OCI-LY7 (cell line): ENCODE measurements at regions not wholly inside any gene's neighbourhood (a gene's known extent, or its start where the extent isn't known, plus 50 kb on each side); places are given as distances from the start of the nearest gene placed in this dataset.

ENCODE experiments used
- BruUV-seq: library from RNA; stranded (reverse); fragments of 400-500 nt; replicated peaks from 2 replicates; lab custom pipeline; 2021; lab: Mats Ljungman, UMichigan
- CTCF ChIA-PET: fragments of 300-600 bp; sonication (Branson Sonifier 250); formaldehyde crosslinking; loops from one replicate; lab custom pipeline; 2022; ENCODE audit warnings: antibody characterized with exemption; ENCODE audit not compliant: unreplicated experiment; lab: Charles Lee
- POLR2A ChIA-PET: fragments of 300-600 bp; sonication (Branson Sonifier 250); formaldehyde crosslinking; loops from one replicate; lab custom pipeline; 2022; ENCODE audit warnings: antibody characterized with exemption; lab: Charles Lee
- DNase-seq: peaks from one replicate; pipeline ENCODE4 v3.0.0-alpha.2; 2015; ENCODE audit warnings: low spot score
- H2AFZ ChIP-seq: fragments of 200-600 bp; sonication (generic), shearing (Covaris generic); 2 replicates; pipeline ENCODE4 v1.6.1; 2014; ENCODE audit warnings: mild to moderate bottlenecking, antibody characterized with exemption, low read length, moderate library complexity
- H3K27ac ChIP-seq: fragments of 200-600 bp; sonication (generic); 2 replicates; pipeline ENCODE4 v1.5.1; 2014; ENCODE audit warnings: mixed run types, low read depth, mild to moderate bottlenecking, moderate library complexity, low read length, inconsistent platforms; ENCODE audit not compliant: poor library complexity, severe bottlenecking
- H3K36me3 ChIP-seq: fragments of 200-600 bp; sonication (generic); 2 replicates; pipeline ENCODE4 v1.6.1; 2014; ENCODE audit warnings: mild to moderate bottlenecking, antibody characterized with exemption, low read length, moderate library complexity, mixed read lengths; ENCODE audit not compliant: insufficient read depth
- H3K4me1 ChIP-seq: fragments of 200-600 bp; sonication (generic); 2 replicates; pipeline ENCODE4 v1.5.1; 2014; ENCODE audit warnings: mild to moderate bottlenecking, low read length; ENCODE audit not compliant: insufficient read depth, poor library complexity, severe bottlenecking
- H3K4me2 ChIP-seq: fragments of 200-600 bp; sonication (generic); 2 replicates; pipeline ENCODE4 v1.6.1; 2014; ENCODE audit warnings: mild to moderate bottlenecking, low read length
- H3K4me3 ChIP-seq: fragments of 200-600 bp; sonication (generic); 2 replicates; pipeline ENCODE4 v1.5.1; 2014; ENCODE audit warnings: mild to moderate bottlenecking, low read depth, low read length; ENCODE audit not compliant: poor library complexity, severe bottlenecking
- H3K79me2 ChIP-seq: fragments of 200-600 bp; sonication (generic); 2 replicates; pipeline ENCODE4 v1.6.1; 2016; ENCODE audit warnings: low read depth, mild to moderate bottlenecking, low read length, moderate library complexity, mixed read lengths; ENCODE audit not compliant: insufficient read depth
- H3K9me2 ChIP-seq: fragments of 200-600 bp; sonication (generic); 2 replicates; pipeline ENCODE4 v1.6.1; 2016; ENCODE audit warnings: mild to moderate bottlenecking, low read length, mixed read lengths; ENCODE audit not compliant: insufficient read depth
- H3K9me3 ChIP-seq: fragments of 200-600 bp; sonication (generic); 2 replicates; pipeline ENCODE4 v1.6.1; 2014; ENCODE audit warnings: mild to moderate bottlenecking, mixed run types, low read length, mixed read lengths
- H4K20me1 ChIP-seq: fragments of 200-600 bp; sonication (generic); 2 replicates; pipeline ENCODE4 v1.6.1; 2014; ENCODE audit warnings: mild to moderate bottlenecking, antibody characterized with exemption, low read length, moderate library complexity, mixed read lengths; ENCODE audit not compliant: insufficient read depth
- CTCF ChIP-seq: fragments of 200-600 bp; sonication (generic); conservative IDR thresholded peaks from 2 replicates; pipeline ENCODE4 v1.5.1; 2014; ENCODE audit warnings: mild to moderate bottlenecking, antibody characterized with exemption, low read length, moderate library complexity, mixed read lengths
- EZH2phosphoT487 ChIP-seq: fragments of 200-600 bp; sonication (generic); IDR thresholded peaks from 2 replicates; pipeline ENCODE4 v1.6.1; 2018; ENCODE audit warnings: low read depth, borderline replicate concordance, mild to moderate bottlenecking, mixed run types, antibody characterized with exemption, low read length, moderate library complexity, mixed read lengths
- intact Hi-C: fragments of 100-400 bp; cut with micrococcal nuclease; formaldehyde crosslinking; loops from one replicate; pipeline ENCODE4 v1.10.0; 2022; ENCODE audit not compliant: unreplicated experiment

GRCh38 chr14:95397325-95397724, 77.6 kb upstream of the CLMN start:
- no peak for DNase-seq
- no peaks in the 10 kb centered on the region for H3K9me2 ChIP-seq
- no peaks in the 10 kb centered on the region for H3K9me3 ChIP-seq

GRCh38 chr14:95396221-95396620, 76.5 kb upstream of the CLMN start:
- intact Hi-C loops = no loop called here
- Histone ChIP-seq H3K79me2 (no peaks in the 10 kb centered on the region), H3K4me3 (no peak overlapping the region), H3K9me3 (no peaks in the 10 kb centered on the region), H3K4me1 (no peaks in the 10 kb centered on the region), H2AFZ (no peak overlapping the region), H3K27ac (no peak overlapping the region), H4K20me1 (no peaks in the 10 kb centered on the region), H3K36me3 (no peaks in the 10 kb centered on the region), H3K4me2 (no peak overlapping the region), H3K9me2 (no peaks in the 10 kb centered on the region)
- POLR2A ChIA-PET = no interaction called here
- no peak for DNase-seq
- CTCF ChIA-PET = no interaction called here
- BruUV-seq = no TSS peak
- TF ChIP-seq EZH2phosphoT487 = no peak
- TF ChIP-seq CTCF = no peak

More at GRCh38 chr14:95397325-95397724, 77.6 kb upstream of the CLMN start:
- Histone ChIP-seq H4K20me1 (no peaks in the 10 kb centered on the region), H3K4me3 (no peak overlapping the region), H2AFZ (no peak overlapping the region), H3K4me2 (no peak overlapping the region), H3K36me3 (no peaks in the 10 kb centered on the region), H3K4me1 (no peaks in the 10 kb centered on the region), H3K79me2 (no peaks in the 10 kb centered on the region), H3K27ac (no peak overlapping the region)
- intact Hi-C loops = no loop called here
- no TSS peak for BruUV-seq
- TF ChIP-seq EZH2phosphoT487 = no peak
- TF ChIP-seq CTCF = no peak
- ChIA-PET POLR2A (no interaction called here), CTCF (no interaction called here)

GRCh38 chr14:95395098-95395737, 75.5 kb upstream of the CLMN start:
- no peak for TF ChIP-seq CTCF
- TF ChIP-seq EZH2phosphoT487 = no peak
- no peak for DNase-seq
- H2AFZ ChIP-seq = no peak overlapping the region
- H3K4me3 ChIP-seq = no peak overlapping the region
- CTCF ChIA-PET = no interaction called here
- POLR2A ChIA-PET = no interaction called here
- H3K79me2 ChIP-seq = no peaks in the 10 kb centered on the region
- H3K4me1 ChIP-seq = no peaks in the 10 kb centered on the region
- H3K36me3 ChIP-seq = no peaks in the 10 kb centered on the region
- intact Hi-C loops = no loop called here
- H3K4me2 ChIP-seq = no peak overlapping the region
- no peaks in the 10 kb centered on the region for H3K9me2 ChIP-seq
- no TSS peak for BruUV-seq
- no peaks in the 10 kb centered on the region for H4K20me1 ChIP-seq
- H3K9me3 ChIP-seq = no peaks in the 10 kb centered on the region
- no peak overlapping the region for H3K27ac ChIP-seq
